Erythroblast (primary cell): ENCODE measurements at regions not wholly inside any gene's neighbourhood (a gene's known extent, or its start where the extent isn't known, plus 50 kb on each side); places are given as distances from the start of the nearest gene placed in this dataset.

Experiments used
- GATA1 ChIP-seq: IDR thresholded peaks from 2 replicates; pipeline ENCODE4 v1.6.1; 2011; ENCODE audit warnings: low read depth, mild to moderate bottlenecking, control low read depth, low read length, moderate library complexity
- POLR2A ChIP-seq: IDR thresholded peaks from 2 replicates; pipeline ENCODE4 v1.6.1; 2011; ENCODE audit warnings: mild to moderate bottlenecking, low read length

GRCh38 chr18:43777636-43778304, 500.5 kb upstream of the SYT4 start:
- TF ChIP-seq POLR2A: no peak
- TF ChIP-seq GATA1: no peak
